GM21529 (cell line): ENCODE measurements at regions not wholly inside any gene's neighbourhood (a gene's known extent, or its start where the extent isn't known, plus 50 kb on each side); places are given as distances from the start of the nearest gene placed in this dataset.
"Not testable (repeated sequence)": the region's sequence is repeated elsewhere in the genome, so short reads cannot be mapped to it uniquely, and the experiment has no call there.

ENCODE experiments used
- ATAC-seq: cut with Tn5 transposase; IDR thresholded peaks from one replicate; pipeline ENCODE4 v1.9.1; 2021; ENCODE audit not compliant: unreplicated experiment

DNA sequence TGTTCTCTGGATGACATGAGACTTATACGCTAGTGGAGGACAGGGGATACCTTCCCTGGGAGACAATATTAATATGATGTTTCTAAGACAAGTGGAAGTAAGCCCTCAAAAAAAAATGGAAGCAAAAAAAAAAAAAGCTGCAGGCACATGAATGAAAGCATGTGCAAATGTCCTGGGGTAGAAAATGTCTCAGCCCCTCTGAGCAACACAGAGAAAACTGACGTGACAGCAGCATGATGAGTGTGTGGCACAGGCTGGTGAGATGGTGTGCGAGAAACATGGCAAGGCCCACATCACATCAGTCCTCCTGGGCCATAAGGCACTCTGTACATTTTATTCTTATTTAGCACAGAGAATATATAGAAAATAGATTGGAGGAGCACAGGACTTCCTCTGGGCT is 254.7 kb upstream of the PFKP start:
- no peak for ATAC-seq

DNA sequence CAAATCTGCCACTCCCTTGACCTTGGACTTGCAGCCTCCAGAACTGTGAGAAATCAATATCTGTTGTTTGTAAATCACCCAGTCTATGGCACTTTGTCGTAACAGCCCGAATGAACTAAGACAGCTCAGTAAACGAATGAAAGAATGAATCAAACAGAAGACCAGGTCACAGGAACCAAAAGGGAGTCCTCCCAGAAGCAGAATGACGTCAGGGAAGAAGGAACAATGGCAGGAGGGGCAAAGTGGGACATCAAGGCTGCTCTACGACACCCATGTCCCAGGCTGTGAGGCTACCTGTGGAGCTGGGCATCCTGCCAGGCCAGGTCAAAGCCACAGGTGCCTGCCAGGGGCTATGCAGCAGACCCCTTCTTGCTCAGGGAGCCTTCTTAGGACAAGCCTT is 267.2 kb upstream of the PFKP start:
- ATAC-seq = no peak

DNA sequence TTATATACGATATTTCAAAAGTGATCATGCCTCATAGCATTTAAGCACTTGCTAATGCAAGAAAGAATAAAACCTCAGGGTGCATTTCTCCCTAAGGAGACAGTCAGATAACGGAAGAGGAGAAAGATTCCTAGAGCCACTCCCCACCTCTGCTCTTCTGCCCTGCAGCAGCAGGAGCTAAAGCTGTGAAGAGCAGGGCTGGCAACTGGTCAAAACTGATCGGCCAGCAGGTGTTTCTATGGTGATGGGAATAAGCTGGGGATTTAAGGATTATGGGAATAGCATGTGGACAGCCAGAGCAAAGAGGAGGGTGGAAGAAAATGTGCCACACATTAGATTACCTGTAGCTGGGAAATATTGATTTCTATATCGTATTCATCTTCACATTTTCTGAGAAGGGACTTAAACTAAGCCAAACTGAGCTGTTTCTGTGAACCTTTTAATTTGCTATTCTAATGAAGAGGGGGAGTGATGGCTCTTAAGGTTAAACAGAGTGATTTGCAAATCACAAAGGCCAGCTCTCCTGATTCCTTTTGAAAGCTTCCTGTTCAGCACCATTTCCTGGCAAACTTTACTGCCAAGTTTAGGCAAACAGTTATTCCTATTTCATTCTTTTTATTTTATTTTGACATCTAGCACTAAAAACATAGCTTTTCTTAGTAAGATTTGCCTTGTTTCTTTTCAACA is 268.9 kb upstream of the PFKP start:
- ATAC-seq = no peak

DNA sequence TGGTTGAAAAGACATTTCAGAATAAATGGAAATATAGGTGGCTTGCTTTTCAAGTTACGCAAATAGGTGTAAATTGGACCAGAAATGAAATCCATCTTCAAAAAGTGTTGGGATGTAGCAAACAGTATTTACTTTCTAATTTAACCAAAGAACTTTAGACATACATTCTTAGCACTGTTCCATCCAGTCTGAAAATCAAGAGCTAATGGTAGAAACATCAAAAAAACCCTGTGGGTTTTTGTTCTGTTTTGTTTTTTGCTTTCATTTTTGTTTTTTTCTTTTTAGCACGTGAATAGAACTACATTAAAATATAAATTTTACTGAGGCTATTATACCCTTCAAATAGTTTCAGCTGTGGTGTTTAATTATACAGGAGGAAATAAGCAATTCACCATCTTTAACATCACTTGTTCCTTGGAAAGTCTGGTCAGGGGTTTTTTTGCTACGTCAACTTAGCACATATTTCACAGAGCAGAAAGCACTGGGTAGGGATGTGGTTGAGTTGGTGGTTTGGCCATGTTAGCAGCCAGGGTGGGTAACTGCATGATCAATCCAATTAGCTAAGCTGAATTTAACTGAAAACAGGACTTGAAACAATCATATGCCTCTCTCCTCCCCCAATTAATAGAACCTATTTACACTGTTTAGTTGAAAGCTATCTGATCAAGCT is 275.4 kb upstream of the PFKP start:
- ATAC-seq = no peak

DNA sequence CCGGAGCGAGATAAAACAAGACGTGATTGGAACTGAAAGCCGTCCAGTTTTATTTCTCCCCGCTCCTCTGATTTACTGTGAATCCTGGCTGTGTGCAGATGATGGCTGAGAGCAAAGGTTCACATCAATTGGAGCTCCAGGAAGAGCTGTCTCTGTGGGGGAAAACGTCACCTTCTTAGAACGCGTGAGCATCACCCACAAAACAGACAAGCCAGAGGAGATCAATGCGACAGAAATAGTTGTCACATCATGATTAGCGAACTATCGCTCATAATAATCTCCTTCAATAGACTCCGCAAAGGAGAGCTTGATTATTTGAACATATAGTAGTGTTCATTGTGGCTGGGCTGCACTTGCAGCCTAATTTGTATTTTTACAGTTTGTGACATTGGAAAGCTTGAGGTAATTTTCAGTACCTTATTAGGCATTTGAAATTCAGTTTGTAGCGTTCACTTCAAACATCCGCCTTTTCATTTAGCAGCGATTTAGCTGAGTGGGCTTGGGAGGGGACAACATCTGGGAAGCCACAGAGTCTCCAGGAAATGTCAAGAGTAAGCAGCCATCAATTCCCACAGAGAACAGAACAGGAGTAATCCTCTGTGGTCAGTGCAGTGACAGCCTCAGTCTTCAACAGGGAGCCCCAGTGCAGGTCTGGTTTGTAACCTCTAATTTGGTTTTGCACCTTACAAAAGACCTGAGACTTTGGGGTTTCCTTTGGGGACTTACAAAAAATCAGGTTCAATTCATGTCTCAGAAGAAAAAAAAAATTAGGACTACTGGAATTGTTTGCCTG is 276.8 kb upstream of the PFKP start:
- ATAC-seq = no peak

DNA sequence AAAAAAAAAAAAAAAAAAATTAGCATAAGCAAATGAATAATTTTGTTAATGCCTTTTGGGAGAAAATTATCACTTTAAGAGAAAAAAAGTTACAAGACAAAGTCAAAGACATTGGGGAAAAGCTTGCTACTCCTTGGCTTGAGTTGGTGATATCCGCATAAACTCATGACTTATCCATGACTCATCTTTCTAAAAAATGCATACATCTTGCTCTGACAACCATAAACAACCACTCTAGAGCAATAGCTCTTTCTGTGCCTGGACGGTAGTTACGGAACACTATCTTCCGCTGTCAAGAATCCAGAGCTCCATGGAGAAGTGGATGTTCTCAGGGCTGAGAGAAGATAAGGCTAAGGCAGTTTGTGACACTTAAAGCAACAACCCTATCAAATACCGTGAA is 281.1 kb upstream of the PFKP start:
- ATAC-seq = no peak

DNA sequence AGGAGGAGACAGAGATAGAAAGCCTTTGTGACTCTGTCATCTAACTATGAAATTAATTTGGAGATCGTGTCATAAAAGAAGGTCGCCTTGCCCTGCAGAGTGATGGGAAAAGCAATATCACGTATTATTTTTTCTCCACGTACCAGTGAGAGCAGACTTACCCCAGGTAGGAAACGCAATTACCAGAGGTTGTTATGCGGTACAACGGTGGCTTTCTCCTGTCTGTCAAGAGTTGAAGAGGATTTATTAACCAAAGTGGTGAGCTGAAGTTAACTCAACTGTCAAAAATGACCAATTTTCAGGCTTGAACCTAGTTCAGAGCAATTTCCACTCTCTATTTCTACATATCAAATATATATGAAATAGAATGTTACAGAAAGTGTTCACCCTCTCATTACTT is 282.6 kb upstream of the PFKP start:
- no peak for ATAC-seq

DNA sequence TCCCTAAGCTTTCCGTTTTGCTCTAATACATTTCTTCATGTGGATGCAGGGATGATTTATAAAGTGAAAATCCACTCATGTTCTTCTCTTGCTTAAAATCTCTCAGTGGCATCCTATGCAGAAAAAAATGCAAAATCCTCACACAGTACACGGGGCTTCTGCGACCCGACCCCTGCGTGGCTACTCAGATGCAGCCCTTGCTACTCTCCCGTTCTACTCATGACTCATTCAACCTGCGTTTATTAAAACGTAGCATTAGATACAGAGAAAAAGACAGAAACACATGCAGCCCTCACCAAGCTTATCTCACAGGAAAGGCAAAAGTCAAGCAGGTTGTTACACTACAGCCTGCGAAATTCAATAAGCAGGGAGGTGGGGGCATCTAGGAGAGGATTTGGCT is 284.4 kb upstream of the PFKP start:
- ATAC-seq = no peak

DNA sequence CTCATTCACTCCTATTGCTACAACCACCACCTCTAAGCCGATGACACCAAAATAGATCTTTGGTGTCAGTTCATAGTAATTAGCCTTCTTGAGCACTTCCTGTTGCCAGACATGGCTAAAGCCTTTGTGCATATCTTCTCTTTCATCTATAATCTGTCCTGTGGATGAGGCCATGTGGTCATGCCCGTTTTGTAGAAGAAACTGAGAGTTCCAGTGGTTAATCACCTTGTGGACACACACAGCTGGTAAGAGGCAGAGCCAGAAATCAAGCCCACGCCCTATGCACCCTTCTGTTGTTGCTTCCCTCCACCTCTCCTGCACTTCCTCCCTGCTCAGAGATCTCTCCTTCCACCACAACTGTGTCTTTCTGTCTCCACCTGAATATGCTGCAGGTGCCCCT is 285.1 kb upstream of the PFKP start:
- no peak for ATAC-seq

DNA sequence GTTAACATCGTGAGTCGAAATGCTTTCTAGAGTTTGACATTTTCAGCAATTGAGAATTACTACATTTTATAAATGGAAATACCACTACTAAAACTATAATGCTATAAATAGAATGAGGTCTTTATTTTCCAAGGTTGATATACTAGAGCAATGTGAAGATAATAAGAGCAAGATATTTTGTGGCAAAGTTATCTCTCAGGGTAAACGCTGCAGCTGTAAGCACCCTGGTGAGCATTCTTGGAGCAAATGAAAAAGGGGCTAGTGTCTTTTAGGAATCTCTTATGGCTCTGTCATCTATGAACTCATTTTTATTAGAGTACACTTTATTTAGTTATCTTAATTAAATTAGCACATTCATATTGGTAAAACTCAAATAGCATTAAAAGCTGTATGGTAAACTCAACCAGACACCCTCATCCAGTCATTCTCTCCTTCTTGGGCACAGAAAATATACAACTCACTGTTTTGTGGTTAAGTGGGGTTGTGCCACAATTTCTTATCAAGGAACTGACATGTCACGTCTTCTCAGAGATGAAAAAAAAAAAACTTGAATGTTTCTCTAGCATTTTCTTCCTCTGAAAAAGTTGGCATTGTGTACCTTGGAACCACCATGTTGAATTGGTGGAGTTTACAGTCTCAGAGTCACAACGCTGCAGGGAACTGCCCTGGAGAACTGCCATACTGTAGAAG is 289.5 kb upstream of the PFKP start:
- ATAC-seq = no peak

DNA sequence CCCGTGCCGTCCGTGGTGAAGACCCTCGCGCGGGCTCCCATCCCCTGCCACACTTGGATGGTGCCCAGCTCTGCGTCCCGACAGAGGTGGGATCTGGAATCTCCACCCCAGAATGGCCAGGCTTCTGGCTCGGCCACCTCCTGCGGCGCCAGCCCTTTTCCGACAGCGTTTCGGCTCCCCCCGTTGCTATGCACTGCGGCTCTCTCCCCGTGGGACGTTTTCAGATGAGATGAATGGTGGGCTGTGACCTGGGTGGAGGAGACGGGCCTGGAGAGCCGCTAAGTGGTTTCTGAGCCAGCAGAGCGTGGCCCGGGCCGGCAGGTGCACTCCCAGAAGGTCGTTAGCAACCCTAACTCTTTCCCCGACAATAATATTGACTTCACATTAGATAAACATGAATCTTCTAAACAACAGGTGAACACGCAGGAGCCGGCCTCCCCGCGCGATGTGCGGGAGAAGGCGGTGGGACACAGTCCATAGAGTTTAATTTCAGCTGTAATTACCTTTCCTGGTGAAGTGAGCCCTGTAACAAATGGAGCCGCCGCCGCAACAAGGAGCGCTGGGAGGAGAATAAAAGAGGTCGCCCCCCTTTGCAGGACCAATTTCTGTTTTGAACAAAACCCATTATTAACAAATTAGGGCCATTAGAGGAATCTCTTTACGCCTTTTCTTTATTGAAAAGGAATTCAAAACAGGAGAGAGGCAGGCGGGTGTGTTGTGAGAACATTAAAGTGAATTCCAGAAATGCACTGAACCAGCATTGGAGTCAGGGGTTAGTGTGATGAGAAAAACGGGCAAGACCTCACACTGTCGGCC is 294.3 kb upstream of the PFKP start:
- no peak for ATAC-seq

DNA sequence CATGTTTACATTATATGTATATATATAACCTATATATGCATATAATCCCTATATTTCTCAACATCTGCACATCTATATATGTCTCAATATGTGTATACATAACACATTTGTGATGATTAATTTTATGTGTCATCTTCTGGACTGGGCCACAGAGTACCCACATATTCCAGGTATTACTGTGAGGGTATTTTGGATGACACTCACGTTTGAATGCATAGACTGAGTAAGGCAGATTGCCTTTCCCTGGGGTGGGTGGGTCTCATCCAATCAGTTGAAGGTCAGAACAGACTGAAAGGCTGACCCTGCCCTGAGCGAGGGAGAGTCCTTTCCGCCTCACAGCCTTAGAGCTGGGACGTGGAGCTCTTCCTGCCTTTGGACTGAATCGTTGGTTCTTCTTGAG is 295.2 kb upstream of the PFKP start:
- ATAC-seq = no peak

DNA sequence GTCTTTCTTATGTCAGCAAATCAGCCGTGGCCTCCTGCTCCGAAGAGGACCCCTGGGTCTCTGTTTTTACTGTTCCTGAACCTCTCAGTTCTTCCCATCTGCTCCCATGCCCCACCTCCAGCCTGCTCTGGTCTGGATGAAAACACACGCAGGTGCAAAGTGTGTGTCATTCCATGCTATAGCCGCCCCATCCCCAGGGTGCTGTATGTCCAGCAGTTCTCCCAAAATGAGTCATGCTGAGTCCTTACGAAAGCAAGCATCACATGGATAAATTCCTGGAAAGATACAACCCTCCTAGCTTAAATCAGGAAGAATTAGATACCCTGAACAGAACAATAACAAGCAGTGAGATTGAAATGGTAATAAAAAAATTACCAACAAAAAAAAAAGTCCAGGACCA is 300.1 kb upstream of the PFKP start:
- ATAC-seq = not testable (repeated sequence)

DNA sequence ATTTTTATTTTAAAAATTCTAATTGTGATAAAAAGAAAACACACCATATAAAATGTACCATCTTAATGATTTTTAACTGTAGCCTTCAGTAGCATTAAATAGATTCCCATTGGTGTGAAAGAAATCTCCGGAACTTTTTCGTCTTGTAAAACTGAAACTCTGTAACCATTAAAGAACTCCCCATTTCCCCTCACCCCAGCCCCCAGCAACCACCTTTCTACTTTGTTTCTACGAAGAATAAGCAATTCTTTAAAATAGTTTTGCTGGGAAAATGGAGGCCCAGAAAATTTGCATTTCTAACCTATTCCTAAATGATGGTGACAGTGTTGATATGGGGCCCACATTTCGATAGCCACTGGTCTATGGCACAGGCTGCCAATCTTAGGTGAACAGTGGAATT is 305.4 kb upstream of the PFKP start:
- ATAC-seq = no peak

DNA sequence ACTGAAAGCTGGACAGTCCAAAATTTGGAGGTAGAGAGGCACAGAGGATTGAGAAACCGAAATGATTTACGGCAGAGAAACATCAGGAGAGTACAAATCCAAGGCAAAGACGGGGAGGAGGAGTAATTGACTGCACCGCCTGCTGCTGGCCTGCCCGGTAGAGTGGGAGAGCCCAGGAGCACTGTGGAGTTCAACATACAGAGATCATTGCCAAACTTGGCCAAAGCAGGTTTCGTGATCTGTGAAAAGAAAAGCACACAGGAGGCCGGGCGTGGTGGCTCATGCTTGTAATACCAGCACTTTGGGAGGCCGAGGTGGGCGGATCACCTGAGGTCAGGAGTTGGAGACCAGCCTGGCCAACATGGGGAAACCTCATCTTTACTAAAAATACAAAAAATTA is 306.0 kb upstream of the PFKP start:
- ATAC-seq = no peak

DNA sequence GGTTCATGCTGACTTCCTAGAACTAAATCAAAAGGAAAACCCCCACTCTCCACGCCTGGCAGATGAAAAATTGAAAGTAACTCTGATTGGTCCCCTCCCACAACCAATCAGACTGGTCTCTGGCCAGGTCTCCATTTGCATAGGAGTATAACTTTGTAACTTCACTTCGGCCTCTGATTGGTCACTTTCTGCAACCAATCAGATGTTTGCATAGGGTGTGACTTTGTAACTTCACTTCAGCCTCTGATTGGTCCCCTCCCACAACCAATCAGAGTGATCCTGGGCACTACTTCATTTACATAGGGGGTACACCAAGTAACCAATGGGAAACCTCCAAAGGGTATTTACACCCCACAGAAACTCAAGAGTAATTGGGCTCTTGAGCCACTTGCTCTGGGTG is 306.6 kb upstream of the PFKP start:
- no peak for ATAC-seq

DNA sequence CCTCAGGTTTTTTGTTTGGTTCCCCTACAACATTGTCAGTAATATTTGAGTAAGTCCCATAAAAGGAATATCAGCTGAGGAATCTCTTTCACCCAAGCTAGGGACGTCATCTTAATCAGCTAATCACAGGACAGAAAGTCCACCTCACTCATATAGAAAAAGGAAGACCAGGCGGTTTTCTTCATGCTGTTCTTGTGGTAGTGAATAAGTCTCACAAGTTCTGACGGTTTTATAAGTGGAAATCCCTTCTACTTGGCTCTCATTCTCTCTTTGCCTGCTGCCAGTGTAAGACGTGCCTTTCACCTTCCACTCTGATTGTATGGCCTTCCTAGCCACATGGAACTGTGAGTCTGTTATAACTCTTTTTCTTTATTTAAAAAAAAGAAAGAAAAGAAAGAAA is 308.1 kb upstream of the PFKP start:
- no peak for ATAC-seq

DNA sequence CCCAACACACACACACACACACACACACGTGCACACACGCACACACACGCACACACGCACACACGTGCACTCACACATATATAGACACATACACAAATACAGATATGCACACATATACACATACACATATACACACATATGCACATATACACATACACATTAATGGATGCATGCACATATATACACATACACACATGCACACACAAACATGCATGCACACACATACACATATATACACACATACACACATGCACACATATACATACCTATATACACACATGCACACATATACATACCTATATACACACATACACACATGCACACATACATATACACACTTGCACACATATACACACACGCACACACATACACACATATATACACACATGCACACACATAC is 312.4 kb upstream of the PFKP start:
- ATAC-seq = no peak

DNA sequence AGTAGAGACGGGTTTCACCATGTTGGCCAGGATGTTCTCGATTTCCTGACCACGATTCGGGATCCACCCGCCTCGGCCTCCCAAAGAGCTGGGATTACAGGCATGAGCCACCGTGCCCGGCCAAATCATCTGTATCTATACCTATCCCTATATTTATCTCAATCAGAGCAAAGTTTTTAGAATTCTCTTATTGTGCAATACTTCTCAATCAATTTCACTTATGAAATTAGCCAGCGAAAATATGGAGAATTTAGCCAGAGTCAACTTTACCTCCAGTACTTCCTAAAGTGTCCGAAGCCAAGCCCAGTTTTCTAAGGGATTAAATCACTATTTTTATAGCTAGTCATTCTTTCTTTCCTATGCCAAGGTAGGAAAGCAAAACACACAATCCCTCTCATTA is 319.1 kb upstream of the PFKP start:
- no peak for ATAC-seq

DNA sequence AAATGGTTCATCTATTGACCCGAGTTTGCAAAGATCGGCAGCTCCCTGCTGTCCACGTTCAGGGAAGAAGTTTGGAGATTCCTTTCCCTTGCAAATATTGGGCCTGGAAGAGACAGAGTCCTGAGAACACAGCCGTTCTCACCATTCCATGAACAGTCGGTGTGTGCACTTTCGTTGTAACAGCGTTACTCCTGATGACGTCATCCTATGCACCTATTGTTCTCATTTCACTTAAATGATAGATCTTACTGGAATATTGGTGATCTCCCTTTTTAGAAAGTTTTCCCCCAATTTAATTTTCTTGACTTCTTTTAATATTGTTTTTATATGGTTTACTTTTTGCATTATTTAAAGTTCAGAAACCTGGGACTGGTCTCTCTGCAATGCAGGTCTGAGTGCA is 320.7 kb upstream of the PFKP start:
- ATAC-seq = no peak

DNA sequence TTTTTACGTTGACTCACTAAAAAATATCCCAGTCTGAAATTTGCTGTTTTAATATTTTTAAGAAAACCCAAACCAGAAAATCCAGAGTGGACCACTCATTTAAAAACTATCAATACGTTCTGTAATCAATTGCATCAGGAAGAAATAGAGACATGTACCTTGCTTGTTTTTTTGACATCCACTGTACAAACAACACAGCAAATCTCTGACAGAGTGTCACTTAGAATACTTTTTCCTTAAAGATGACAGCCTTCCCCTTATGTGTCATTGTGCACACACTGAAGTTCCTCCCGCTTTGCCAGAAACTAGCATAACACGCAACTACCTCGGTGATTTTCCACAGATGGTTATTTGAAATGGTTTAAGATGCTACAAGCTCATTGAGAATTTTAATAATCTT is 321.7 kb upstream of the PFKP start:
- no peak for ATAC-seq
